ENCODE measurements at regions not wholly inside any gene's neighbourhood (a gene's known extent, or its start where the extent isn't known, plus 50 kb on each side); places are given as distances from the start of the nearest gene placed in this dataset.

- H3K4me1 ChIP-seq (replicated peaks), result peaks cover 3% of the 10 kb centered on the region
- intact Hi-C loops (cut with DNase I), result no loop called here
- H3K4me3 ChIP-seq, result no peak overlapping the region
- no peaks in the 10 kb centered on the region for H3K36me3 ChIP-seq
- TF ChIP-seq POLR2AphosphoS5 (IDR thresholded peaks at IDR 0.05), result no peak
- no peak for TF ChIP-seq POLR2A (IDR thresholded peaks at IDR 0.05)
- TF ChIP-seq CTCF (IDR thresholded peaks at IDR 0.05), result no peak
- H3K27ac ChIP-seq, result no peak overlapping the region
- H3K27me3 ChIP-seq (replicated peaks; ENCODE audit: insufficient read depth), result no peaks in the 10 kb centered on the region
- DNase-seq (ENCODE audit: low spot score), result no peak
- no peaks in the 10 kb centered on the region for H3K9me3 ChIP-seq
- WGBS, result 8% methylated on average over 2 of the region's 2 CpGs
Measured at GRCh38 chr7:136184719-136185118, 207.6 kb upstream of the MTPN start.

- H3K9me3 ChIP-seq, result no peaks in the 10 kb centered on the region
- intact Hi-C loops (cut with DNase I), result no loop called here
- 46% methylated on average over 2 of the region's 2 CpGs for WGBS
- no peak for DNase-seq (ENCODE audit: low spot score)
- H3K4me1 ChIP-seq (replicated peaks), result peaks cover 3% of the 10 kb centered on the region
- no peak overlapping the region for H3K4me3 ChIP-seq
- no peaks in the 10 kb centered on the region for H3K36me3 ChIP-seq
- TF ChIP-seq POLR2AphosphoS5 (IDR thresholded peaks at IDR 0.05), result no peak
- no peak for TF ChIP-seq CTCF (IDR thresholded peaks at IDR 0.05)
- no peak for TF ChIP-seq POLR2A (IDR thresholded peaks at IDR 0.05)
- no peak overlapping the region for H3K27ac ChIP-seq
- H3K27me3 ChIP-seq (replicated peaks; ENCODE audit: insufficient read depth), result no peaks in the 10 kb centered on the region
Measured at GRCh38 chr7:136183981-136184380, 206.8 kb upstream of the MTPN start.

- H3K27ac ChIP-seq, result no peak overlapping the region
- intact Hi-C loops (cut with DNase I), result no loop called here
Measured at GRCh38 chr7:136180984-136181383, 203.8 kb upstream of the MTPN start.

GRCh38 chr7:136179851-136180721 lies 202.9 kb upstream of the MTPN start:
- Histone ChIP-seq H3K9me3 (no peaks in the 10 kb centered on the region), H3K27me3 (replicated peaks; ENCODE audit: insufficient read depth) (no peaks in the 10 kb centered on the region), H3K36me3 (no peaks in the 10 kb centered on the region), H3K27ac (no peak overlapping the region), H3K4me3 (no peak overlapping the region), H3K4me1 (replicated peaks) (peaks cover under 1% of the 10 kb centered on the region)
- 42% methylated on average over 5 of the region's 5 CpGs for WGBS
- no peak for DNase-seq (ENCODE audit: low spot score)
- TF ChIP-seq POLR2AphosphoS5 (IDR thresholded peaks at IDR 0.05), result no peak
- TF ChIP-seq CTCF (IDR thresholded peaks at IDR 0.05), result no peak
- TF ChIP-seq POLR2A (IDR thresholded peaks at IDR 0.05), result no peak
- intact Hi-C loops (cut with DNase I), result no loop called here

More at GRCh38 chr7:136180984-136181383, 203.8 kb upstream of the MTPN start:
- Histone ChIP-seq H3K36me3 (no peaks in the 10 kb centered on the region), H3K9me3 (no peaks in the 10 kb centered on the region), H3K4me3 (no peak overlapping the region), H3K27me3 (replicated peaks; ENCODE audit: insufficient read depth) (no peaks in the 10 kb centered on the region), H3K4me1 (replicated peaks) (peaks cover 3% of the 10 kb centered on the region)
- TF ChIP-seq CTCF (IDR thresholded peaks at IDR 0.05), result no peak
- TF ChIP-seq POLR2AphosphoS5 (IDR thresholded peaks at IDR 0.05), result no peak
- no peak for TF ChIP-seq POLR2A (IDR thresholded peaks at IDR 0.05)
- DNase-seq (ENCODE audit: low spot score), result no peak
- 77% methylated on average over 7 of the region's 7 CpGs for WGBS

GRCh38 chr7:136179154-136179553 lies 202.0 kb upstream of the MTPN start:
- no peaks in the 10 kb centered on the region for H3K27me3 ChIP-seq (replicated peaks; ENCODE audit: insufficient read depth)
- no peak overlapping the region for H3K4me3 ChIP-seq
- no peak for DNase-seq (ENCODE audit: low spot score)
- H3K4me1 ChIP-seq (replicated peaks), result no peaks in the 10 kb centered on the region
- H3K36me3 ChIP-seq, result no peaks in the 10 kb centered on the region
- WGBS, result 57% methylated on average over 5 of the region's 5 CpGs
- H3K27ac ChIP-seq, result no peak overlapping the region
- TF ChIP-seq POLR2A (IDR thresholded peaks at IDR 0.05) (no peak), CTCF (IDR thresholded peaks at IDR 0.05) (no peak), POLR2AphosphoS5 (IDR thresholded peaks at IDR 0.05) (no peak)
- no peaks in the 10 kb centered on the region for H3K9me3 ChIP-seq
- intact Hi-C loops (cut with DNase I), result no loop called here

Measured in prostate gland (tissue), 2 donors.